ENCODE measurements at regions not wholly inside any gene's neighbourhood (a gene's known extent, or its start where the extent isn't known, plus 50 kb on each side); places are given as distances from the start of the nearest gene placed in this dataset.

DNA sequence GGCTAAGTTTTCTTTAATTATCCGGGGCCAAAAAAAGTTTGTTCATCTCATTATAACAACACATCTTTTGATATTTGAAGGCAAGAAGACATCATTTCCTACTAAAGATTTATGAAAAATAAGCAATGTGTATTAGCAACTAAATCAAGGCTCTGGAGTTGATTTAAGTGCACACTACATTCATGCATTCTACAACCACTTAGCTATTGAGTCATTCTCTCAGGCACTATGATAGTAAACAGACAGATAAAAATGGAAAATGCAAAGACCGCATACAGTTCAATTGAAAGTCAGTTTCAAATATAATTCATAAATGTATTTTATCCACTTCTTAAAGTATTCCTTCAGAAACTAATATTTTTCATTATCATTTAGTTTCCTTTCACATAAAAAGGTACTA, 1395.2 kb downstream of the PCDH9 start:
- POLR2A ChIA-PET = no interaction called here
- Histone ChIP-seq H3K27ac (ENCODE audit: extremely low read length, insufficient read depth, low read length) (no peak overlapping the region), H2AFZ (ENCODE audit: low read length) (no peak overlapping the region), H3K4me3 (replicated peaks in 1 of 3; ENCODE audit: insufficient read depth in 1 of 3, low read depth in 2 of 3, low read length in 3 of 3) (no peak overlapping the region), H3K4me1 (ENCODE audit: insufficient read depth, low read length) (no peaks in the 10 kb centered on the region), H3K4me2 (ENCODE audit: low read depth, low read length) (no peak overlapping the region), H3K27me3 (ENCODE audit: control insufficient read depth in 1 of 2, insufficient read depth in 2 of 2, low read length in 2 of 2) (no peaks in the 10 kb centered on the region), H3K79me2 (ENCODE audit: insufficient read depth, low read length) (no peaks in the 10 kb centered on the region), H3K36me3 (replicated peaks in 1 of 2; ENCODE audit: control insufficient read depth in 1 of 2, insufficient read depth in 2 of 2, low read length in 2 of 2) (no peaks in the 10 kb centered on the region), H3K9me3 (ENCODE audit: low read length) (no peaks in the 10 kb centered on the region), H3K9ac (ENCODE audit: insufficient read depth, low read depth, low read length) (no peak overlapping the region), H4K20me1 (ENCODE audit: insufficient read depth, low read length) (no peaks in the 10 kb centered on the region)
- in situ Hi-C loops (cut with HindIII; ENCODE audit: extremely low pct_ligation_motif_present, low pct_unique_long_range_greater_than_20kb) (no loop called here), intact Hi-C loops (cut with micrococcal nuclease; ENCODE audit: unreplicated experiment) (no loop called here)
- TF ChIP-seq ZNF572 (CRISPR knock-in tag; IDR thresholded peaks at IDR 0.05) (no peak), TAF1 (CRISPR knock-in tag; IDR thresholded peaks at IDR 0.05) (no peak), ZNF878 (CRISPR knock-in tag; IDR thresholded peaks at IDR 0.05) (no peak), ZNF547 (CRISPR knock-in tag; IDR thresholded peaks at IDR 0.05) (no peak), HDAC2 (CRISPR knock-in tag; IDR thresholded peaks at IDR 0.05) (no peak), RBM22 (optimal IDR thresholded peaks at IDR 0.05; ENCODE audit: low read length) (no peak), ZNF121 (CRISPR knock-in tag; IDR thresholded peaks at IDR 0.05) (no peak), ZSCAN12 (CRISPR knock-in tag; IDR thresholded peaks at IDR 0.05) (no peak), ETV5 (CRISPR knock-in tag; IDR thresholded peaks at IDR 0.05; ENCODE audit: borderline replicate concordance) (no peak), GLI4 (CRISPR knock-in tag; IDR thresholded peaks at IDR 0.05; ENCODE audit: borderline replicate concordance) (no peak), ZBTB38 (CRISPR knock-in tag; IDR thresholded peaks at IDR 0.05) (no peak)
- TF ChIP-seq, protein P1, sequence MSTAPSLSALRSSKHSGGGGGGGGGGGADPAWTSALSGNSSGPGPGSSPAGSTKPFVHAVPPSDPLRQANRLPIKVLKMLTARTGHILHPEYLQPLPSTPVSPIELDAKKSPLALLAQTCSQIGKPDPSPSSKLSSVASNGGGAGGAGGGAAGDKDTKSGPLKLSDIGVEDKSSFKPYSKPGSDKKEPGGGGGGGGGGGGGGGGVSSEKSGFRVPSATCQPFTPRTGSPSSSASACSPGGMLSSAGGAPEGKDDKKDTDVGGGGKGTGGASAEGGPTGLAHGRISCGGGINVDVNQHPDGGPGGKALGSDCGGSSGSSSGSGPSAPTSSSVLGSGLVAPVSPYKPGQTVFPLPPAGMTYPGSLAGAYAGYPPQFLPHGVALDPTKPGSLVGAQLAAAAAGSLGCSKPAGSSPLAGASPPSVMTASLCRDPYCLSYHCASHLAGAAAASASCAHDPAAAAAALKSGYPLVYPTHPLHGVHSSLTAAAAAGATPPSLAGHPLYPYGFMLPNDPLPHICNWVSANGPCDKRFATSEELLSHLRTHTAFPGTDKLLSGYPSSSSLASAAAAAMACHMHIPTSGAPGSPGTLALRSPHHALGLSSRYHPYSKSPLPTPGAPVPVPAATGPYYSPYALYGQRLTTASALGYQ (CRISPR knock-in tag; IDR thresholded peaks at IDR 0.05) = no peak
- TF ChIP-seq, protein P2, sequence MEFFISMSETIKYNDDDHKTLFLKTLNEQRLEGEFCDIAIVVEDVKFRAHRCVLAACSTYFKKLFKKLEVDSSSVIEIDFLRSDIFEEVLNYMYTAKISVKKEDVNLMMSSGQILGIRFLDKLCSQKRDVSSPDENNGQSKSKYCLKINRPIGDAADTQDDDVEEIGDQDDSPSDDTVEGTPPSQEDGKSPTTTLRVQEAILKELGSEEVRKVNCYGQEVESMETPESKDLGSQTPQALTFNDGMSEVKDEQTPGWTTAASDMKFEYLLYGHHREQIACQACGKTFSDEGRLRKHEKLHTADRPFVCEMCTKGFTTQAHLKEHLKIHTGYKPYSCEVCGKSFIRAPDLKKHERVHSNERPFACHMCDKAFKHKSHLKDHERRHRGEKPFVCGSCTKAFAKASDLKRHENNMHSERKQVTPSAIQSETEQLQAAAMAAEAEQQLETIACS (CRISPR knock-in tag; IDR thresholded peaks at IDR 0.05) = no peak
- TF ChIP-seq, protein P3, sequence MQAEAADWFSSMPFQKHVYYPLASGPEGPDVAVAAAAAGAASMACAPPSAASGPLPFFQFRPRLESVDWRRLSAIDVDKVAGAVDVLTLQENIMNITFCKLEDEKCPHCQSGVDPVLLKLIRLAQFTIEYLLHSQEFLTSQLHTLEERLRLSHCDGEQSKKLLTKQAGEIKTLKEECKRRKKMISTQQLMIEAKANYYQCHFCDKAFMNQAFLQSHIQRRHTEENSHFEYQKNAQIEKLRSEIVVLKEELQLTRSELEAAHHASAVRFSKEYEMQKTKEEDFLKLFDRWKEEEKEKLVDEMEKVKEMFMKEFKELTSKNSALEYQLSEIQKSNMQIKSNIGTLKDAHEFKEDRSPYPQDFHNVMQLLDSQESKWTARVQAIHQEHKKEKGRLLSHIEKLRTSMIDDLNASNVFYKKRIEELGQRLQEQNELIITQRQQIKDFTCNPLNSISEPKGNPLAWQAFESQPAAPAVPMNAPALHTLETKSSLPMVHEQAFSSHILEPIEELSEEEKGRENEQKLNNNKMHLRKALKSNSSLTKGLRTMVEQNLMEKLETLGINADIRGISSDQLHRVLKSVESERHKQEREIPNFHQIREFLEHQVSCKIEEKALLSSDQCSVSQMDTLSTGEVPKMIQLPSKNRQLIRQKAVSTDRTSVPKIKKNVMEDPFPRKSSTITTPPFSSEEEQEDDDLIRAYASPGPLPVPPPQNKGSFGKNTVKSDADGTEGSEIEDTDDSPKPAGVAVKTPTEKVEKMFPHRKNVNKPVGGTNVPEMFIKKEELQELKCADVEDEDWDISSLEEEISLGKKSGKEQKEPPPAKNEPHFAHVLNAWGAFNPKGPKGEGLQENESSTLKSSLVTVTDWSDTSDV (CRISPR knock-in tag; IDR thresholded peaks at IDR 0.05) = no peak
- CTCF ChIA-PET (ENCODE audit: low intra/inter-chr PET ratio, low total read pairs) = no interaction called here
- ATAC-seq (no peak), DNase-seq (ENCODE audit: low spot score) (no peak), FAIRE-seq (no peak)
- no TSS peak for BruUV-seq (replicated peaks)
- WGBS (ENCODE audit: low lambda C conversion rate) = 2% methylated on average over 2 of the region's 2 CpGs
